ENCODE measurements at regions not wholly inside any gene's neighbourhood (a gene's known extent, or its start where the extent isn't known, plus 50 kb on each side); places are given as distances from the start of the nearest gene placed in this dataset.

- DNase-seq (ENCODE audit: low read depth), result peak; percentile 87
Observed at GRCh38 chr1:181142096-181142958, 53.8 kb downstream of the IER5 start.

DNA sequence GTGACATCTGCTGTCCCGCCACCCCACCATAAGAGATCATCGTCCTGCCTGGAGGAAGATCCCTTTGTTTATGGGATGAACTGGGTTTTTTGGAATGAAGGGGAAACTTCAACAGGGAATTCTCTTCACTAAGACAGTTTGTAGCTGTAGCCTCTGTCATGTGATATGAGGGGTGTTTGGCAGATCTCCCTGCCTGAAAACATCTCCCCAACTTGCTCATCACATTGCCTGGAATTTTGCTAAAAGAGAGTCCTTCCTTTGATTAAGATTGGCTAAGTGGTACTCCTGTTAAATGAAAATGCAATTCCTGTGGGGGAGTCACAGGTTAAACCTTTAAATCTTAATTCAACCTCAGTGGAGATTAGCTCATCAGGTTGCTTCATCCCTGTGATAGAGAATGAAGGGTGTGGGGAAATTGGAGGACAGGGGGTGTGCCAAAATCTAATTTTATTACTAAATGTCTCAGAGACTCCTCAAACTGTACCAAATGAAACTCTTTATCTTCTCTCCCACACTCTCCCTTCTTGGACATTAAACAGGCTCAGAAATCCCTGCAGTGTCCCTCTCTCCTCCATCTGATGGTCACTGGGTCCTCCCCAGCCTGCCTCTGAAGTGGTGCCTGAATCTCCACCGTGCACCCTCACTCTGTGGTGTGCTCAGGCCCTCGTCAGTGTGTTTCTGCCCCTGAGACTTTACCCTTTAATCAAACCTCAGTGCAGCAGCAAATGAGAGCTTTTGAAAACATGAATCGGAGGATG is 54.8 kb downstream of the IER5 start:
- DNase-seq (ENCODE audit: low read depth), result no peak

- no peak for DNase-seq (ENCODE audit: low read depth)
Observed at GRCh38 chr1:181144238-181144637, 55.7 kb downstream of the IER5 start.

- no peak for DNase-seq (ENCODE audit: low read depth)
Observed at GRCh38 chr1:181148636-181149035, 60.1 kb downstream of the IER5 start.

- no peak for DNase-seq (ENCODE audit: low read depth)
Observed at GRCh38 chr1:181149326-181150125, 61.0 kb downstream of the IER5 start.

DNA sequence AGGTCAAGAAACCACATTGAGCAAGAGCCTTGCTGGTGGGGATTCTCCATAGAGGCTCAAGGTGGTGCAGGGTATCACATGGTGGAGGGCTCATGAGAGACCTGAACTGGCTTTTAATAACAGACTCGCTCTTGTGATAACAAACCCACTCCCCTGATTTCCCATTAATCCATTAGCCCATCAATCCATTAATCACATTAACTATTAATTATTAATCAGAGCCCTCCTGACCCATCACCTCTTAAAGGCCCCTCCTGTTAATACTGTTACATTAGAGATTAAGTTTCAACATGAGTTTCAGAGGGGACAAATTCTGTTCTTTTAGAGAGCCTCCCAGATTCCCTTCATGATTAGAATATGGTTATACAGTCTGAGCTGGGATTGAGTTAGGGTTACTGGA is 61.8 kb downstream of the IER5 start:
- no peak for DNase-seq (ENCODE audit: low read depth)

GRCh38 chr1:181150842-181151241 is 62.3 kb downstream of the IER5 start:
- DNase-seq (ENCODE audit: low read depth), result no peak

- peak; percentile 77 for DNase-seq (ENCODE audit: low read depth)
Observed at GRCh38 chr1:181151378-181152326, 63.2 kb downstream of the IER5 start.

GRCh38 chr1:181152892-181153633 is 64.6 kb downstream of the IER5 start:
- DNase-seq (ENCODE audit: low read depth), result peak; percentile 96

- no peak for DNase-seq (ENCODE audit: low read depth)
Observed at GRCh38 chr1:181153634-181153961, 65.1 kb downstream of the IER5 start.

GRCh38 chr1:181155339-181155738 is 66.8 kb downstream of the IER5 start:
- no peak for DNase-seq (ENCODE audit: low read depth)

DNA sequence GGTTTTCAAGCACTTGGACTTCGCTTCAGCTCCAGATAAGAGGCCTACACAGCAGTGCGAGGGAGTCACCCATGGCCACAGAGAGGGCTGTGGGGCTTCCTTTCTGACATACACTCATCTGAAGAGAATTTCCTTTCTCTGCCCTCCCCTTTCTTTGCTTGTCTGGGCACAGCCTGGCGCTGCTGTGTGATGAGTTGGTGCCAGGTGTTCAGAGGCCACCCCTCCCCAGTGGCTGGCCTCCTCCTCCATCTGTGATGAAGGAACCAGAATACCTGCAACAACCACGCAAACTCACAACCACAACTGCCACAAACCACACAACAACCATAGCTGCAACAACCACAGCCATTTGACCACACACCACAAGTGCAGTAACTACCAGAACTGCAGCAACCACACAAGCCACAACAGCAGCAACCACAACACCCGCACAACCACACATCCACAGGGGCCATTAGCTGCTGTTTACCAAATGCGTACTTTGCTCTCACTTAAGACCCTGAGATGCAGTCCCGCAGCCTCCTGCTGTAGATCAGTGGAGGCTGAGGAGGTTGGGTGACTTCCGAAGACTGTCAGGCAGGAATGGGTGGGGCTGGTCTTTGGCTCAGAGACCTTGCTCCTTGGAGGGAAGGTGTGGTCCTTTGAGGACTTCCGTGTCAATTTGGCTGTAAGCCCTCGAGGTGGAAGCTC is 71.1 kb downstream of the IER5 start:
- DNase-seq (ENCODE audit: low read depth), result peak; percentile 93

GRCh38 chr1:181160322-181160721 is 71.8 kb downstream of the IER5 start:
- DNase-seq (ENCODE audit: low read depth), result peak; percentile 17

- DNase-seq (ENCODE audit: low read depth), result peak; percentile 97
Observed at GRCh38 chr1:181160998-181161870, 72.7 kb downstream of the IER5 start.

GRCh38 chr1:181163662-181164061 is 75.2 kb downstream of the IER5 start:
- no peak for DNase-seq (ENCODE audit: low read depth)

DNA sequence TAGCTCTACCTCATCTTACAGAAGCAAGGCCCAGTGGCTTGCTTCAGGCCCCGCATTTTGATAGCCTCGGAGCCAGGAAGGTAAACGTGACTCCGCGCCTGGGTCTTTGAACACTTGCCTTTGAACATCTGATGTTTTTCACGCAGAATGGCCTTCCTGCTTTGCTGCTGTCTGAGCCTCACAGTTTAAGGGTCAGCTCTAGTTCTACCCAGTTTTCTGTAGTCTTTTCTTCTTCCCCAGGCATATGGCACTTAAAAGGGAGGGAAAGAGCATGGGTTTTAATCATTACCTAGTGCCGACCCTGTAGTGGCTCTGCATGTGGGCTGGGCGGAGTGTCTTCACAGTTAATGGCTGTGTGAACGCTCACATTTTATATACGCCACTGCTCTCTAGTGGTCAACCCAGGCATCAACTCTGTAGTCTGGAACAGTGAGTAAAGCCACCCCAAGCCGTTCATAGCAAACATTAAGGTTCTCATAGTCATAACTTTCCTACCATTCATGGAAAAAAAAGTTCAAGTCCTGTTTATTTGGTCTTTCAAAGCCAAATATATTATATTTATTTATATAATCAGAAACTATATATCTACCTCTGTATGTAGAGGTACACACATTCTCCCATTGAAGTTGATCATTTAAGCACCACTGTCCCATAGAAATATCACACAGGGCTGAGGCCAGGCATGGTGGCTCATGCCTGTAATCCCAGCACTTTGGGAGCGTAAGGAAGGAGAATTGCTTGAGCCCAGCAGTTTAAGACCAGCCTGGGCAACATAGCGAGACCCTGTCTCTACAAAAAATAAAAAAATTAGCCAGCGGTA is 78.1 kb downstream of the IER5 start:
- peak; percentile 83 for DNase-seq (ENCODE audit: low read depth)

DNA sequence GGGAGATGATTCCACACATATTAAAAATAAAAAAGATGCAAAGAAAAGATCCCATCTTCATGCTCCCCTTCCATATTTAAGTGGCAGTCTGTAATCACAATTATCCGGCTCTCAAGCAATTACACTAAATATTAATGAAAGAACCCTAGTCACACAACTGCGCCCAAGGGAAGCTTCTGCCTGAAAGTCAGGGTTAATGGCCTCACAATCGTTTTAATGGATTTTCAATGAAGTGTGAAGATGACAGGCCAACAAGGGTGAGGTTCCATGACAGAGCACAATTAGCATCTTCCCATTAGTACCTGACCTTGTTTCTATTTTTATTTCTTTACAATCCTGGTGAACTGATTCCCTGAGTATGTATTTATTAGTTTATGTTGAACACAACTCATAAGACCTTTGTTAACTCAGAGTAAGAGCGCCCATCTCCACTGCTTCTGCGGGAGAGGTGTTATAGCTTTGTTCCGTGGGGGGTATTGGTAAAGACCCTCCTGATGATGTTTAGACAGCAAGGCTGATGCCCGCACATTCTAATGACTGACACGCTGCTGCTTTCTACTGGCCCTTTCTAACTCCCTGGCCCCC is 80.9 kb downstream of the IER5 start:
- DNase-seq (ENCODE audit: low read depth), result no peak

Measured in LHCN-M2 (cell line).